ENCODE measurements at regions not wholly inside any gene's neighbourhood (a gene's known extent, or its start where the extent isn't known, plus 50 kb on each side); places are given as distances from the start of the nearest gene placed in this dataset.

- Histone ChIP-seq H3K9me2 (replicated peaks; ENCODE audit: insufficient read depth) (no peaks in the 10 kb centered on the region), H3K4me3 (no peak overlapping the region), H3K27ac (no peak overlapping the region), H3K4me2 (no peak overlapping the region), H3K27me3 (no peaks in the 10 kb centered on the region), H3K9me3 (ENCODE audit: low read depth) (no peaks in the 10 kb centered on the region), H3K4me1 (ENCODE audit: insufficient read depth) (no peaks in the 10 kb centered on the region), H2AFZ (no peak overlapping the region), H3K36me3 (replicated peaks; ENCODE audit: insufficient read depth, low read depth) (no peaks in the 10 kb centered on the region), H4K20me1 (ENCODE audit: insufficient read depth, poor library complexity, severe bottlenecking) (no peaks in the 10 kb centered on the region), H3K79me2 (no peaks in the 10 kb centered on the region)
- 90% methylated on average over 5 of the region's 5 CpGs for WGBS (ENCODE audit: low lambda C conversion rate, missing lambda C conversion rate)
- no peak for DNase-seq (ENCODE audit: low spot score)
- TF ChIP-seq EZH2 (IDR thresholded peaks at IDR 0.05; ENCODE audit: borderline replicate concordance) (no peak), CTCF (IDR thresholded peaks at IDR 0.05; ENCODE audit: poor library complexity) (no peak), EZH2phosphoT487 (IDR thresholded peaks at IDR 0.05; ENCODE audit: low read depth, severe bottlenecking, unreplicated experiment) (no peak)
These were observed 2075.3 kb downstream of the PCDH9 start for GRCh38 chr13:65154661-65155447.

GRCh38 chr13:65149687-65150086 is 2080.4 kb downstream of the PCDH9 start:
- H2AFZ ChIP-seq, result no peak overlapping the region
- no peak overlapping the region for H3K4me2 ChIP-seq
- H3K79me2 ChIP-seq, result no peaks in the 10 kb centered on the region
- H3K36me3 ChIP-seq (replicated peaks; ENCODE audit: insufficient read depth, low read depth), result no peaks in the 10 kb centered on the region
- H3K4me3 ChIP-seq, result no peak overlapping the region
- no peaks in the 10 kb centered on the region for H4K20me1 ChIP-seq (ENCODE audit: insufficient read depth, poor library complexity, severe bottlenecking)
- no peaks in the 10 kb centered on the region for H3K9me3 ChIP-seq (ENCODE audit: low read depth)
- H3K27ac ChIP-seq, result no peak overlapping the region
- no peak for DNase-seq (ENCODE audit: low spot score)
- H3K9me2 ChIP-seq (replicated peaks; ENCODE audit: insufficient read depth), result no peaks in the 10 kb centered on the region
- no peak for TF ChIP-seq CTCF (IDR thresholded peaks at IDR 0.05; ENCODE audit: poor library complexity)
- no peak for TF ChIP-seq EZH2 (IDR thresholded peaks at IDR 0.05; ENCODE audit: borderline replicate concordance)
- no peak for TF ChIP-seq EZH2phosphoT487 (IDR thresholded peaks at IDR 0.05; ENCODE audit: low read depth, severe bottlenecking, unreplicated experiment)
- H3K27me3 ChIP-seq, result no peaks in the 10 kb centered on the region
- 98% methylated on average over 29 of the region's 37 CpGs for WGBS (ENCODE audit: low lambda C conversion rate, missing lambda C conversion rate)
- H3K4me1 ChIP-seq (ENCODE audit: insufficient read depth), result no peaks in the 10 kb centered on the region

- Histone ChIP-seq H3K4me2 (no peak overlapping the region), H3K27ac (no peak overlapping the region), H3K79me2 (no peaks in the 10 kb centered on the region), H3K4me1 (ENCODE audit: insufficient read depth) (no peaks in the 10 kb centered on the region), H3K36me3 (replicated peaks; ENCODE audit: insufficient read depth, low read depth) (no peaks in the 10 kb centered on the region), H4K20me1 (ENCODE audit: insufficient read depth, poor library complexity, severe bottlenecking) (no peaks in the 10 kb centered on the region), H3K9me3 (ENCODE audit: low read depth) (no peaks in the 10 kb centered on the region), H3K9me2 (replicated peaks; ENCODE audit: insufficient read depth) (no peaks in the 10 kb centered on the region), H3K4me3 (no peak overlapping the region), H2AFZ (no peak overlapping the region), H3K27me3 (no peaks in the 10 kb centered on the region)
- DNase-seq (ENCODE audit: low spot score), result no peak
- WGBS (ENCODE audit: low lambda C conversion rate, missing lambda C conversion rate), result 98% methylated on average over 3 of the region's 3 CpGs
- TF ChIP-seq CTCF (IDR thresholded peaks at IDR 0.05; ENCODE audit: poor library complexity), result no peak
- TF ChIP-seq EZH2 (IDR thresholded peaks at IDR 0.05; ENCODE audit: borderline replicate concordance), result no peak
- no peak for TF ChIP-seq EZH2phosphoT487 (IDR thresholded peaks at IDR 0.05; ENCODE audit: low read depth, severe bottlenecking, unreplicated experiment)
These were observed 2086.2 kb downstream of the PCDH9 start for GRCh38 chr13:65143920-65144319.

Data from hepatocyte (in vitro differentiated cells).